GM12878 (cell line): ENCODE measurements at regions not wholly inside any gene's neighbourhood (a gene's known extent, or its start where the extent isn't known, plus 50 kb on each side); places are given as distances from the start of the nearest gene placed in this dataset.

Source experiments
- ATAC-seq: fragments of 200-7000 bp; cut with Tn5 transposase; 3 replicates; pipeline ENCODE4 v1.9.1; 2020; ENCODE audit warnings: mild to moderate bottlenecking, moderate library complexity
- BruUV-seq: library from RNA; stranded (reverse); fragments of 400-500 nt; replicated peaks from 2 replicates; lab custom pipeline; 2021; lab: Mats Ljungman, UMichigan
- CTCF ChIA-PET: fragments of 300-600 bp; sonication (Branson Sonifier 250); formaldehyde crosslinking; extraction: SDS; loops from one replicate; lab custom pipeline; 2021; ENCODE audit warnings: inconsistent platforms; lab: Yijun Ruan, JAX
- POLR2A ChIA-PET: fragments of 350-600 bp; formaldehyde crosslinking; extraction: SDS; loops from one replicate; lab custom pipeline; 2021; ENCODE audit warnings: inconsistent platforms; lab: Charles Lee
- RAD21 ChIA-PET: fragments of 300-600 bp; sonication (Branson Sonifier 250); formaldehyde crosslinking; loops from one replicate; lab custom pipeline; 2023; ENCODE audit warnings: antibody characterized with exemption; ENCODE audit not compliant: unreplicated experiment; lab: Charles Lee
- SMC1A ChIA-PET: fragments of 300-600 bp; sonication (Branson Sonifier 250); formaldehyde crosslinking; loops from one replicate; lab custom pipeline; 2023; ENCODE audit not compliant: unreplicated experiment, uncharacterized antibody; lab: Charles Lee
- DNase-seq: peaks from one replicate; pipeline ENCODE4 v3.0.0-alpha.2; 2011; ENCODE audit warnings: low read depth, low spot score
- FAIRE-seq: peaks from 3 replicates; lab custom pipeline; 2011; peaks lifted over from hg19 to GRCh38; lab: Jason Lieb, UNC
- H2AFZ ChIP-seq: 2 replicates; pipeline ENCODE4 v1.6.0; 2011; ENCODE audit warnings: low read depth, low read length, control low read depth; ENCODE audit not compliant: control insufficient read depth
- H3K27ac ChIP-seq: 2 replicates; pipeline ENCODE4 v1.5.1; 2011; ENCODE audit warnings: control low read depth; ENCODE audit not compliant: control insufficient read depth, insufficient read depth
- H3K27me3 ChIP-seq, 2 experiments: replicated peaks in 1 of 2; 2 replicates each; pipeline versions ENCODE4 v1.6.0 to v1.6.1; 2011; ENCODE audit warnings: low read length in 1 of 2; ENCODE audit not compliant: control insufficient read depth in 2 of 2, insufficient read depth in 2 of 2
- H3K36me3 ChIP-seq, 2 experiments: 2 replicates each; pipeline ENCODE4 v1.5.1; 2011; ENCODE audit warnings: low read length in 1 of 2; ENCODE audit not compliant: control insufficient read depth in 2 of 2, insufficient read depth in 2 of 2
- H3K4me1 ChIP-seq: 2 replicates; pipeline ENCODE4 v1.6.1; 2011; ENCODE audit warnings: mild to moderate bottlenecking, low read length, moderate library complexity, mixed read lengths; ENCODE audit not compliant: control insufficient read depth, insufficient read depth
- H3K4me2 ChIP-seq: 2 replicates; pipeline ENCODE4 v1.6.0; 2011; ENCODE audit warnings: control low read depth; ENCODE audit not compliant: control insufficient read depth, insufficient read depth
- H3K4me3 ChIP-seq: fragments of 200-600 bp; sonication (generic); 2 replicates; pipeline ENCODE4 v1.5.1; 2016
- H3K79me2 ChIP-seq: 2 replicates; pipeline ENCODE4 v1.6.0; 2011; ENCODE audit warnings: low read length; ENCODE audit not compliant: control insufficient read depth, insufficient read depth
- H3K9ac ChIP-seq: 2 replicates; pipeline ENCODE4 v1.8.0; 2011; ENCODE audit warnings: low read length, control low read depth, mixed read lengths; ENCODE audit not compliant: control insufficient read depth, insufficient read depth
- H3K9me3 ChIP-seq: replicated peaks from 3 replicates; pipeline ENCODE4 v1.5.1; 2011; ENCODE audit warnings: mild to moderate bottlenecking, low read length; ENCODE audit not compliant: control insufficient read depth, insufficient read depth
- H4K20me1 ChIP-seq: 2 replicates; pipeline ENCODE4 v1.6.0; 2011; ENCODE audit not compliant: control insufficient read depth, insufficient read depth
- ASH2L ChIP-seq: fragments of 300-600, 200-600 bp; sonication (generic); IDR thresholded peaks from 2 replicates; pipeline ENCODE4 v1.6.1; 2017; ENCODE audit warnings: low read depth, mild to moderate bottlenecking, borderline replicate concordance
- BMI1 ChIP-seq: fragments of 450-650 bp; IDR thresholded peaks from 2 replicates; pipeline ENCODE4 v1.6.1; 2016; ENCODE audit warnings: mild to moderate bottlenecking, moderate library complexity, borderline replicate concordance
- JUND ChIP-seq: IDR thresholded peaks from 2 replicates; pipeline ENCODE4 v1.6.1; 2012; ENCODE audit warnings: low read depth, mild to moderate bottlenecking, low read length, improper control_type of control experiment, moderate library complexity
- KDM1A ChIP-seq: fragments of 200-600 bp; sonication (generic); IDR thresholded peaks from 2 replicates; pipeline ENCODE4 v1.6.1; 2016; ENCODE audit warnings: borderline replicate concordance
- RAD51 ChIP-seq: fragments of 450-650 bp; IDR thresholded peaks from 2 replicates; pipeline ENCODE4 v1.6.1; 2016; ENCODE audit warnings: moderate library complexity, mild to moderate bottlenecking, inconsistent platforms
- RB1 ChIP-seq: fragments of 450-650 bp; formaldehyde crosslinking; IDR thresholded peaks from 2 replicates; pipeline ENCODE4 v1.6.1; 2017; ENCODE audit warnings: mild to moderate bottlenecking, borderline replicate concordance
- RELA ChIP-seq: fragments of 450-650 bp; IDR thresholded peaks from 2 replicates; pipeline ENCODE4 v1.8.0; 2014; ENCODE audit warnings: borderline replicate concordance; ENCODE audit not compliant: partially characterized antibody
- SIX5 ChIP-seq: IDR thresholded peaks from 2 replicates; pipeline ENCODE4 v1.6.1; 2011; ENCODE audit warnings: mild to moderate bottlenecking, low read depth, low read length, moderate library complexity; ENCODE audit not compliant: severe bottlenecking
- SPI1 ChIP-seq: IDR thresholded peaks from 2 replicates; pipeline ENCODE4 v1.6.1; 2011; ENCODE audit warnings: low read depth, mild to moderate bottlenecking, low read length, moderate library complexity, borderline replicate concordance; ENCODE audit not compliant: insufficient read depth
- SRF ChIP-seq, 2 experiments: IDR thresholded peaks; 2 replicates each; pipeline ENCODE4 v1.6.1; 2011; ENCODE audit warnings: low read depth in 2 of 2, low read length in 2 of 2, mild to moderate bottlenecking in 1 of 2, moderate library complexity in 1 of 2
- YY1 ChIP-seq: IDR thresholded peaks from 2 replicates; pipeline ENCODE4 v1.6.1; 2011; ENCODE audit warnings: low read depth, mild to moderate bottlenecking, low read length
- ZSCAN29 ChIP-seq: fragments of 450-650 bp; IDR thresholded peaks from 2 replicates; pipeline ENCODE4 v1.6.1; 2017; ENCODE audit warnings: mild to moderate bottlenecking, moderate library complexity
- WGBS: methylation state at CpG from one replicate; pipeline ENCODE4 v1.1.6; 2016; ENCODE audit warnings: low lambda C conversion rate; ENCODE audit not compliant: insufficient replicate concordance, insufficient coverage; ENCODE audit errors: missing lambda C conversion rate; 5-methylcytosine and 5-hydroxymethylcytosine counted together
- in situ Hi-C: fragments of 300-500 bp; cut with MboI; formaldehyde crosslinking; loops from 9 replicates; pipeline ENCODE4 v1.14.3; 2018; ENCODE audit warnings: mixed read lengths
- intact Hi-C: fragments of 100-400 bp; cut with micrococcal nuclease; formaldehyde crosslinking; loops from one replicate; pipeline ENCODE4 v1.14.2; 2022; ENCODE audit not compliant: unreplicated experiment
- TF ChIP-seq, protein P1 (sequence below): fragments of 450-650 bp; IDR thresholded peaks from 2 replicates; pipeline ENCODE4 v1.6.1; 2017; ENCODE audit warnings: mild to moderate bottlenecking, low read depth, inconsistent platforms; ENCODE audit not compliant: poor library complexity, severe bottlenecking
- TF ChIP-seq, protein P2 (sequence below): IDR thresholded peaks from 2 replicates; pipeline ENCODE4 v1.6.1; 2011; ENCODE audit warnings: borderline replicate concordance, low read depth, mild to moderate bottlenecking, moderate library complexity, low read length; ENCODE audit not compliant: insufficient read depth, poor library complexity, severe bottlenecking

DNA sequence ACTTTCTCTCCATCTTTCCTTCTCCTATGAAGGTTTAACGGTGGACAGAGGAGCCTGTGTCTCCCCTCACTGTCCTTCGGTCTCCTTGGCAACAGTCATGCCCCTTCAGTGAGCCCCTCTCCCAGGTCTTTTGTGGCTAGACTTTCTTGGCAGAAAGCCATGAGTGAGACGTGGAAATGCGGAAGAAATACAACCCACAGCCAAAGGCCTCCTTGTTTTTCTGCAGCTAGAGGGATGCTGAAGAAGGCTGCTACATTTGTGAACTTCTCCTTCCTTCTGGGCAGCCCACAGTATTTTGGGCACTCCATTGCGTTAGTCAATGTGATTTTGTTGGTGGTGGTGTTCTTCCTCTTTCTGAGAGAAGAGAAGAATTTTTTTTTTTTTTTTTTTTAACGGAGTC is 333.7 kb upstream of the PODXL start:
- no peaks in the 10 kb centered on the region for H3K79me2 ChIP-seq
- DNase-seq (no peak), ATAC-seq (no peak), FAIRE-seq (no peak)
- BruUV-seq: no TSS peak
- no peak overlapping the region for H3K4me3 ChIP-seq
- H3K4me1 ChIP-seq: no peaks in the 10 kb centered on the region
- no peak overlapping the region for H3K27ac ChIP-seq
- 0% methylated on average over 5 of the region's 6 CpGs for WGBS
- no peaks in the 10 kb centered on the region; a peak in 1 of 4 replicates for H3K27me3 ChIP-seq
- ChIA-PET CTCF (interaction anchor here (0.9 kb wide), 1 partner anchor 13 kb away, joined by 6 read pairs; no protein-coding TSS in a partner anchor), SMC1A (no interaction called here), RAD21 (no interaction called here), POLR2A (no interaction called here)
- no peak overlapping the region for H2AFZ ChIP-seq
- no peaks in the 10 kb centered on the region for H4K20me1 ChIP-seq
- peaks cover 5% of the 10 kb centered on the region; the same call in 2 of the 3 replicates for H3K9me3 ChIP-seq
- H3K4me2 ChIP-seq: no peak overlapping the region
- intact Hi-C loops: no loop called here
- no peak overlapping the region for H3K9ac ChIP-seq
- TF ChIP-seq ZSCAN29 (no peak), BMI1 (no peak), KDM1A (no peak)
- in situ Hi-C loops: no loop called here
- H3K36me3 ChIP-seq: no peaks in the 10 kb centered on the region

DNA sequence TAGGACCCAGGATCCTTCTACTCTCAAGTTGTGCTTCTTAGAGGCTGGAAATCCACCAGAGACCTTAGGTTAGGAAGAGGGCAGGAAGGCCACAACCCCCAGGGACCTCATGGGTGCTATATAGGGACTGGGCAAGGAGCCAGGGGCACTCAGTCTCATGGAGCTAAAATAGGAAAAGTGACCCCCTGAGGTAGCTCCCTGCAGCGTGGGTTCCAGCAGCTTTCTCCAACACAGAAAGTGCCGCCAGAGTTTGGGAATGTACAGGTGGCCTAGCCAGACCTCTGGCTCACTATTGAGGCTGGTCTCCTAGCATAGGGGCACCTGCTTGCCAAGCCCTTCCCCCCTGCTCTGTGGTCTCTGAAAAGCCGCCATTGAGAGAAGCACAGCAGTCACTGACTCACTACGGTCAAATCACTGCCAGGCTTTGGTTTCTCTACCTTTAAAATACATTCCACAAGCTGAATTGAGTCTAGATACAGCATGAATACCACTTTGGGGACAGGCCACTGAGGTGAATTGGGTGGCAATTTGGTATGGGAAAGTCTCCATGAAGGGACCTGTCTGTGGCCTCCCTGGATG is 333.2 kb upstream of the PODXL start:
- no peaks in the 10 kb centered on the region for H3K79me2 ChIP-seq
- no peak overlapping the region for H3K9ac ChIP-seq
- no peak overlapping the region for H3K27ac ChIP-seq
- H2AFZ ChIP-seq: no peak overlapping the region
- intact Hi-C loops (no loop called here), in situ Hi-C loops (no loop called here)
- POLR2A ChIA-PET: no interaction called here
- H3K4me1 ChIP-seq: no peaks in the 10 kb centered on the region
- no peaks in the 10 kb centered on the region for H3K36me3 ChIP-seq
- ATAC-seq (no peak), FAIRE-seq (no peak), DNase-seq (no peak)
- peaks cover 5% of the 10 kb centered on the region; the same call in 2 of the 3 replicates for H3K9me3 ChIP-seq
- SMC1A ChIA-PET: no interaction called here
- H3K4me2 ChIP-seq: no peak overlapping the region
- no peaks in the 10 kb centered on the region for H4K20me1 ChIP-seq
- no peak overlapping the region for H3K4me3 ChIP-seq
- no TSS peak for BruUV-seq
- H3K27me3 ChIP-seq: no peaks in the 10 kb centered on the region; a peak in 1 of 4 replicates
- RAD21 ChIA-PET: no interaction called here
- CTCF ChIA-PET: no interaction called here
- 22% methylated on average over 4 of the region's 4 CpGs for WGBS
- TF ChIP-seq YY1 (no peak), RELA (no peak), RAD51 (no peak), SIX5 (no peak), SPI1 (no peak), JUND (no peak), RB1 (no peak), SRF (IDR thresholded peaks at IDR 0.05; ENCODE audit: low read depth in 2 of 2, low read length in 2 of 2) (no peak), ASH2L (no peak)
- TF ChIP-seq, protein P1, sequence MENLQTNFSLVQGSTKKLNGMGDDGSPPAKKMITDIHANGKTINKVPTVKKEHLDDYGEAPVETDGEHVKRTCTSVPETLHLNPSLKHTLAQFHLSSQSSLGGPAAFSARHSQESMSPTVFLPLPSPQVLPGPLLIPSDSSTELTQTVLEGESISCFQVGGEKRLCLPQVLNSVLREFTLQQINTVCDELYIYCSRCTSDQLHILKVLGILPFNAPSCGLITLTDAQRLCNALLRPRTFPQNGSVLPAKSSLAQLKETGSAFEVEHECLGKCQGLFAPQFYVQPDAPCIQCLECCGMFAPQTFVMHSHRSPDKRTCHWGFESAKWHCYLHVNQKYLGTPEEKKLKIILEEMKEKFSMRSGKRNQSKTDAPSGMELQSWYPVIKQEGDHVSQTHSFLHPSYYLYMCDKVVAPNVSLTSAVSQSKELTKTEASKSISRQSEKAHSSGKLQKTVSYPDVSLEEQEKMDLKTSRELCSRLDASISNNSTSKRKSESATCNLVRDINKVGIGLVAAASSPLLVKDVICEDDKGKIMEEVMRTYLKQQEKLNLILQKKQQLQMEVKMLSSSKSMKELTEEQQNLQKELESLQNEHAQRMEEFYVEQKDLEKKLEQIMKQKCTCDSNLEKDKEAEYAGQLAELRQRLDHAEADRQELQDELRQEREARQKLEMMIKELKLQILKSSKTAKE: no peak
- TF ChIP-seq, protein P2, sequence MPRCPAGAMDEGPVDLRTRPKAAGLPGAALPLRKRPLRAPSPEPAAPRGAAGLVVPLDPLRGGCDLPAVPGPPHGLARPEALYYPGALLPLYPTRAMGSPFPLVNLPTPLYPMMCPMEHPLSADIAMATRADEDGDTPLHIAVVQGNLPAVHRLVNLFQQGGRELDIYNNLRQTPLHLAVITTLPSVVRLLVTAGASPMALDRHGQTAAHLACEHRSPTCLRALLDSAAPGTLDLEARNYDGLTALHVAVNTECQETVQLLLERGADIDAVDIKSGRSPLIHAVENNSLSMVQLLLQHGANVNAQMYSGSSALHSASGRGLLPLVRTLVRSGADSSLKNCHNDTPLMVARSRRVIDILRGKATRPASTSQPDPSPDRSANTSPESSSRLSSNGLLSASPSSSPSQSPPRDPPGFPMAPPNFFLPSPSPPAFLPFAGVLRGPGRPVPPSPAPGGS: no peak
